GM18867 (cell line): ENCODE measurements at regions not wholly inside any gene's neighbourhood (a gene's known extent, or its start where the extent isn't known, plus 50 kb on each side); places are given as distances from the start of the nearest gene placed in this dataset.

Experiments used
- ATAC-seq: cut with Tn5 transposase; IDR thresholded peaks from one replicate; pipeline ENCODE4 v1.9.1; 2021; ENCODE audit warnings: mild to moderate bottlenecking, moderate library complexity; ENCODE audit not compliant: unreplicated experiment

- no peak for ATAC-seq
Measured at GRCh38 chr1:36559061-36559460, 76.3 kb upstream of the CSF3R start.

GRCh38 chr1:36557041-36558000 lies 74.6 kb upstream of the CSF3R start:
- ATAC-seq = no peak

- ATAC-seq = no peak
Measured at GRCh38 chr1:36555041-36555440, 72.3 kb upstream of the CSF3R start.

- no peak for ATAC-seq
Measured at GRCh38 chr1:36554323-36554628, 71.6 kb upstream of the CSF3R start.

GRCh38 chr1:36553591-36554322 lies 71.0 kb upstream of the CSF3R start:
- no peak for ATAC-seq

GRCh38 chr1:36542962-36543515 lies 60.3 kb upstream of the CSF3R start:
- no peak for ATAC-seq

GRCh38 chr1:36542024-36542961 lies 59.6 kb upstream of the CSF3R start:
- ATAC-seq = no peak

GRCh38 chr1:36540056-36540455 lies 57.3 kb upstream of the CSF3R start:
- no peak for ATAC-seq

GRCh38 chr1:36539526-36539925 lies 56.8 kb upstream of the CSF3R start:
- no peak for ATAC-seq

- no peak for ATAC-seq
Measured at GRCh38 chr1:36537991-36538390, 55.3 kb upstream of the CSF3R start.

GRCh38 chr1:36537190-36537768 lies 54.6 kb upstream of the CSF3R start:
- no peak for ATAC-seq

GRCh38 chr1:36536727-36537126 lies 54.0 kb upstream of the CSF3R start:
- no peak for ATAC-seq

GRCh38 chr1:36534711-36535412 lies 52.1 kb upstream of the CSF3R start:
- no peak for ATAC-seq

GRCh38 chr1:36533897-36534296 lies 51.2 kb upstream of the CSF3R start:
- ATAC-seq = no peak

- no peak for ATAC-seq
Measured at GRCh38 chr1:36532810-36533401, 50.2 kb upstream of the CSF3R start.
